Activated B cell treated with CpG ODN at 0.5 μM for 24 hours (primary cell): ENCODE measurements at regions not wholly inside any gene's neighbourhood (a gene's known extent, or its start where the extent isn't known, plus 50 kb on each side); places are given as distances from the start of the nearest gene placed in this dataset.

Source experiments
- ATAC-seq: fragments of 200-7000 bp; cut with Tn5 transposase; one replicate; pipeline ENCODE4 v1.10.0; 2021; ENCODE audit warnings: low read depth, mild to moderate bottlenecking, moderate library complexity
- CTCF ChIA-PET: fragments of 350-600 bp; sonication (Branson Sonifier 250); formaldehyde crosslinking; loops from one replicate; lab custom pipeline; 2021; ENCODE audit warnings: antibody characterized with exemption; lab: Charles Lee
- POLR2A ChIA-PET: fragments of 350-600 bp; sonication (Branson Sonifier 250); formaldehyde crosslinking; loops from one replicate; lab custom pipeline; 2021; ENCODE audit warnings: antibody characterized with exemption; lab: Charles Lee
- DNase-seq: peaks from one replicate; pipeline ENCODE4 v3.0.0; 2022
- H3K27ac Mint-ChIP-seq: one replicate; pipeline ENCODE4 v1.8.0; 2020; ENCODE audit warnings: mixed read lengths
- H3K27me3 Mint-ChIP-seq: one replicate; pipeline ENCODE4 v1.8.0; 2021; ENCODE audit warnings: mixed read lengths
- H3K36me3 Mint-ChIP-seq: one replicate; pipeline ENCODE4 v1.8.0; 2021; ENCODE audit warnings: low read depth, mixed read lengths
- H3K4me1 Mint-ChIP-seq: one replicate; pipeline ENCODE4 v1.8.0; 2021; ENCODE audit warnings: mixed read lengths
- H3K4me3 Mint-ChIP-seq: one replicate; pipeline ENCODE4 v1.8.0; 2020; ENCODE audit warnings: mild to moderate bottlenecking, mixed read lengths
- H3K9me3 Mint-ChIP-seq: one replicate; pipeline ENCODE4 v1.8.0; 2020; ENCODE audit warnings: mixed read lengths
- intact Hi-C: fragments of 100-400 bp; cut with micrococcal nuclease; formaldehyde crosslinking; loops from one replicate; pipeline ENCODE4 v1.15.1; 2024
- TF ChIP-seq, protein P1 (sequence below): fragments of 200-600 bp; IDR thresholded peaks from one replicate; pipeline ENCODE4 v1.8.0; 2022; ENCODE audit warnings: antibody characterized with exemption, mild to moderate bottlenecking

DNA sequence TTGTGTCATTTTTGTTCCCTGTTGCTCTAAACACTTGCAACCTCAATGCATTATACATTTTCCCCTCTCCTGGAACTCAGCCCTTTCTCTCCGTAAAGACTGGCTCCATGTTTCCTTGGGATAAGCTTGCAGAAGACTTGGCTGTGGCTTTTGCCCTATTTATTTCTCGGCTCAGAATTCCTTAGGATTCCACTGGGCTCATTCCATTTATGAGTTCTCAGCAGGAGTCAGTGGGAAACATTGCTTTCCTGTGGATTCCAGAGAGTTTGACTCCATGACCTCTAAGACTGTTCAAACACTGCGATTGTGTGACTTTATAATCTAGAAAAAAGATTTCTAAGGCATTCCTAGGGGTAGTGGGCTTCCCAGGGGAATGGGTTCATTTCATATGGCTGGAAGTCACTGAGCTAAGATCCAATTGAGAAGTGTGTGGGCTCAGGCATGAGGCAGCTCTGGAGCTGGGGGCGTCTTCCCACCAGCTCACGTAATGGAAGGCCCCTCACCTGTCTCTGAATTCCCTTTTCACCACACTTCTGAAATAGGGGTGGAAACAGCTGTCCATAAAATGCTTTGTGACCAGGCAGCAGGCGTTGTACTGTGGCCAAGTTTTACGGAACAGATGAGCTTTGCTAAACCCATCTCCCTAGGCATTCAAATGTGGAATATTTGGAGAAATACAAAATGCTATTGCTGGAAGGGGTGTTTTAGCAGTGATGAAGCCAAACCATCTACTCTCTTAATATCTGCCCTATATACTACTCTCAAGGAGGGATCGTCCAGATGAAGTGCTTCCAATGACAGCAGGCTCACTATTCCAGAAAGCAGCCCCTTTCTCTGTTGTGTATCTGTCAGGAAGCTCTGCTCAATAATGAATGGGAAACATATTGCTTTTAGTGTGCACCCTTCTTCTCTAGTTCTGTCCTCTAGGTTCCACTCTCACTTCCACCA, 91.8 kb upstream of the BCL6 start:
- Mint-ChIP-seq H3K4me1 (no peaks in the 10 kb centered on the region), H3K27me3 (peaks cover 7% of the 10 kb centered on the region), H3K4me3 (no peak overlapping the region), H3K9me3 (peaks cover 5% of the 10 kb centered on the region), H3K27ac (no peak overlapping the region), H3K36me3 (no peaks in the 10 kb centered on the region)
- POLR2A ChIA-PET: no interaction called here
- ATAC-seq: no peak
- CTCF ChIA-PET: interaction anchor here (0.8 kb wide), 1 partner anchor 11 kb away, joined by 4 read pairs; no protein-coding TSS in a partner anchor
- intact Hi-C loops: no loop called here
- DNase-seq: no peak
- TF ChIP-seq, protein P1, sequence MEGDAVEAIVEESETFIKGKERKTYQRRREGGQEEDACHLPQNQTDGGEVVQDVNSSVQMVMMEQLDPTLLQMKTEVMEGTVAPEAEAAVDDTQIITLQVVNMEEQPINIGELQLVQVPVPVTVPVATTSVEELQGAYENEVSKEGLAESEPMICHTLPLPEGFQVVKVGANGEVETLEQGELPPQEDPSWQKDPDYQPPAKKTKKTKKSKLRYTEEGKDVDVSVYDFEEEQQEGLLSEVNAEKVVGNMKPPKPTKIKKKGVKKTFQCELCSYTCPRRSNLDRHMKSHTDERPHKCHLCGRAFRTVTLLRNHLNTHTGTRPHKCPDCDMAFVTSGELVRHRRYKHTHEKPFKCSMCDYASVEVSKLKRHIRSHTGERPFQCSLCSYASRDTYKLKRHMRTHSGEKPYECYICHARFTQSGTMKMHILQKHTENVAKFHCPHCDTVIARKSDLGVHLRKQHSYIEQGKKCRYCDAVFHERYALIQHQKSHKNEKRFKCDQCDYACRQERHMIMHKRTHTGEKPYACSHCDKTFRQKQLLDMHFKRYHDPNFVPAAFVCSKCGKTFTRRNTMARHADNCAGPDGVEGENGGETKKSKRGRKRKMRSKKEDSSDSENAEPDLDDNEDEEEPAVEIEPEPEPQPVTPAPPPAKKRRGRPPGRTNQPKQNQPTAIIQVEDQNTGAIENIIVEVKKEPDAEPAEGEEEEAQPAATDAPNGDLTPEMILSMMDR: no peak

DNA sequence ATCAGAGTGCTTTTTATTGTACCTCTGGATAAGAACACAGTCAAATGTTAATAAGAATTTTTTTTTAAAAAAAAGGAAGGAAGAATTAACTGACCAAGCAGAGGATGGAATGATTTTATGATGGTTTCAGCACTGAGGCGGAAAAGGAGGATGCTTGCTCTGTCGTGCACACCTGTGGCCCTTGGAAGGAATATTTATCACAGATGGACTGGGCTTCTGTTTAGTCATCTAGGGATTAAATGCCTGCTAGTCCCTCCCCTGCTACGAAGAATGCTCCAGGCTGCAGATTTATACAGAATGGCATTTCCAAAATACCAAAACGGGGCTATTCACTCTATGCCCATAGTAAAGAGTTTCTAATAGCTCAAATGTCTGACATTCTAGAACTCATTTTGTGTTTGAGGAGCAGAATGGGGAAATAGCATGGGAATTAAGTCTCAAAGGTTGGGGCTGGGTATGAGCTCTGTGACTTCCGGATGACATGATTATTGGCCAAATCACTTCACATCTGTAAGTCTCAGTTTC, 92.8 kb upstream of the BCL6 start:
- Mint-ChIP-seq H3K9me3 (peaks cover 5% of the 10 kb centered on the region), H3K27me3 (peaks cover 8% of the 10 kb centered on the region), H3K36me3 (no peaks in the 10 kb centered on the region), H3K27ac (no peak overlapping the region), H3K4me1 (no peaks in the 10 kb centered on the region), H3K4me3 (no peak overlapping the region)
- ChIA-PET CTCF (no interaction called here), POLR2A (no interaction called here)
- no peak for DNase-seq
- TF ChIP-seq, protein P1: no peak
- intact Hi-C loops: no loop called here
- no peak for ATAC-seq

DNA sequence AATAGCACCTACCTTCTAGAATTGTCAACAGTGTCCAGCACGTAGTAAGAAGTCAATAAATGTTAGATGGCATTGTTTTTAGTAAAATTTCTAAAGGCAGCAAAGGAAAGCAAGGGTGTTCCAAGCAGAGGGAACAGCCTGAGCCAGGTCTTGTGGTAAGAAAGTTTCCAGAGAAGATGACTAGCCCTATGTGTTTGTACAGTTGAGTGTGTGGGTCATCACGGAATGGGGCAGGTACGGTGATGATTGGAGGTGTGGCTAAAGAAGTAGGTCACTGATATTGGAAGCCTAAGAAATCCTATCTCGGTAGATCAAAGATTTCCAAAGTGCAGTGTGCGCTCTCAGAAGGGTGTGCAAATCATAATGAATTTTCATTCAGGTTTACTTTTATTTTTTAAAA, 94.2 kb upstream of the BCL6 start:
- Mint-ChIP-seq H3K27me3 (peaks cover 13% of the 10 kb centered on the region), H3K4me3 (no peak overlapping the region), H3K4me1 (no peaks in the 10 kb centered on the region), H3K9me3 (peaks cover 5% of the 10 kb centered on the region), H3K36me3 (no peaks in the 10 kb centered on the region), H3K27ac (no peak overlapping the region)
- ChIA-PET CTCF (interaction anchor here (1.3 kb wide), 1 partner anchor 1116 kb away, joined by 3 read pairs; no protein-coding TSS in a partner anchor), POLR2A (no interaction called here)
- TF ChIP-seq, protein P1: no peak
- intact Hi-C loops: no loop called here
- DNase-seq: no peak
- no peak for ATAC-seq

DNA sequence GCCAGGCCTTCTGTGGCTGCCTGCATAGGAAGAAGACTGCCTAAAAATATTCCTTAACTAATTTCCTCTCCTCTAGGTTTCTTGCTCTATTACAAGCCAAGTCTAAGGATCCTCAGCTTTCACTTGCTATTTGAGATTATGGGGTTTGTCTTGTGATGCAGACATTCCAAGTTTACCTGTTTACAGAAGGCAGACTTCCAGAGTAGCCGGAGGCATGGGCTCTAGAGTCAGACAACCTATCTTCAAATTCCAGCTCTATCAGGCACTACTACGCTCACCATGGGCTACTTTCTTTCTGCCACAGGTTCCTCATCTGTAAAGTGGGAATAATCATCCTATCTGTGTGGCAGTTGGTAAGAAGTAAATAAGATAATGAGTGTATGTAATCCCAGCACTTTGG, 95.6 kb upstream of the BCL6 start:
- Mint-ChIP-seq H3K36me3 (no peaks in the 10 kb centered on the region), H3K27ac (no peak overlapping the region), H3K4me1 (no peaks in the 10 kb centered on the region), H3K4me3 (no peak overlapping the region), H3K27me3 (peaks cover 13% of the 10 kb centered on the region), H3K9me3 (no peaks in the 10 kb centered on the region)
- TF ChIP-seq, protein P1: no peak
- CTCF ChIA-PET: no interaction called here
- POLR2A ChIA-PET: no interaction called here
- no peak for ATAC-seq
- intact Hi-C loops: no loop called here
- DNase-seq: no peak

DNA sequence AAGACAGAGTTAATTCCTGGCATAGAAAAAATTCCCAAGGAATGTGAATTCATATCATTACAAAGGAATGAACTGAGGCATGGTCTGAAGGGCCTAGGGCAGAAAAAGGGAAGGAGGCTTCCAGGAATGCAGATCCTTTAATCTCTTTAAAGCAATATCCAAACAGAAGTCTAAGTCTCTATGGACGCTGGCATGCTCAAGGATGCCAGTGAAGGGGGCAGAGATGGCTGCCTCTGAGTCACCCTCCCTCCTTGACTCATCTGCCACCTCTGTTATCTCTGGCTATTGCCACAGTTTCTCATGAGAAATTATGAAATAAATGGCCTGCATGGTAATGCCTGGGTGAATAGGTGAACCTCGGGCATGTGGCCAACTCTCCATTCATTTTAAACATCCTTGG, 96.3 kb upstream of the BCL6 start:
- intact Hi-C loops: no loop called here
- TF ChIP-seq, protein P1: no peak
- Mint-ChIP-seq H3K27ac (no peak overlapping the region), H3K36me3 (no peaks in the 10 kb centered on the region), H3K4me3 (no peak overlapping the region), H3K4me1 (no peaks in the 10 kb centered on the region), H3K27me3 (peaks cover 13% of the 10 kb centered on the region), H3K9me3 (no peaks in the 10 kb centered on the region)
- ChIA-PET CTCF (no interaction called here), POLR2A (no interaction called here)
- DNase-seq: no peak
- no peak for ATAC-seq
